IPS-15b (cell line): ENCODE measurements at regions not wholly inside any gene's neighbourhood (a gene's known extent, or its start where the extent isn't known, plus 50 kb on each side); places are given as distances from the start of the nearest gene placed in this dataset.

Experiments
- H3K27me3 ChIP-seq: one replicate; pipeline ENCODE4 v1.6.1; 2013; ENCODE audit warnings: low read length; ENCODE audit not compliant: control insufficient read depth, insufficient read depth
- H3K36me3 ChIP-seq: one replicate; pipeline ENCODE4 v1.6.1; 2013; ENCODE audit warnings: low read length; ENCODE audit not compliant: control insufficient read depth, insufficient read depth
- H3K4me1 ChIP-seq: one replicate; pipeline ENCODE4 v1.6.1; 2013; ENCODE audit warnings: mild to moderate bottlenecking, low read length; ENCODE audit not compliant: control insufficient read depth, insufficient read depth
- H3K4me3 ChIP-seq: one replicate; pipeline ENCODE4 v1.5.1; 2013; ENCODE audit warnings: low read depth, low read length
- H3K9ac ChIP-seq: one replicate; pipeline ENCODE4 v1.6.1; 2013; ENCODE audit warnings: low read depth, mild to moderate bottlenecking, low read length
- H3K9me3 ChIP-seq: one replicate; pipeline ENCODE4 v1.6.1; 2013; ENCODE audit warnings: mild to moderate bottlenecking, low read length; ENCODE audit not compliant: control insufficient read depth, insufficient read depth

- Histone ChIP-seq H3K27me3 (no peaks in the 10 kb centered on the region), H3K36me3 (no peaks in the 10 kb centered on the region), H3K9ac (no peak overlapping the region), H3K4me3 (no peak overlapping the region), H3K9me3 (no peaks in the 10 kb centered on the region), H3K4me1 (no peaks in the 10 kb centered on the region)
Observed at GRCh38 chr13:60873116-60873515, 476.1 kb downstream of the TDRD3 start.

DNA sequence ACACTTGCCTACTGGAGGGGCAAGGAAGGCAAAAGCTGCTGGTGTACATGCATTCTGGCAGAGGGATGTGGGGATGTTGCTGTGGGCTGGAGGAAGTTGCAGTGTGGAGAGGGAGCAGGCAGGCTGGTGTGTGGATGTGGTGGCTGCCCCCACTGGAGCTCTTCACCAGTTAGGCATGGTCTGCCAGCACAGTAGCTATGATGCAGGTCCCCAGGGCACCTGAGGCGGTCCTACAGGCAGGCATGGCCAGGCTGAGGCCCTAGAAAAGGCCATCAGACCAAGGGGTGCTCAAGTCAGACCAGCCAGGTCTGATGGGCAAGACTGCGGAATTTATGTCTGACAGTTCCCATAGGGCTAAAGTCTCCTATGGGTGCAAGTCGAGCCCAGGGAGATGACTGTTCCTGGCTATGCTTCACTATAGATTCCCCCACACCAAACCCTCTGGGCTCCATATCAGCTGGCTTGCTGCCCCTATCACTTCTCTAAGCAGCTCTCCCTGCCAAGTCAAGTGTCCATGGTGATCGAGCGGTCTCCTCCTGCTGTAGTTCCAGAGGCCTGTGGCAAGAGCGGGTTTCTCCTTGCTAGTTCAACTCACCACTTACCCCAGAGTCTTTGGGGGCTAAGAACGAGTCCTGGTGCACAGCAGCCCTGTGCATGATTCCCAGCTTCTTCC lies 473.1 kb downstream of the TDRD3 start:
- no peaks in the 10 kb centered on the region for H3K36me3 ChIP-seq

DNA sequence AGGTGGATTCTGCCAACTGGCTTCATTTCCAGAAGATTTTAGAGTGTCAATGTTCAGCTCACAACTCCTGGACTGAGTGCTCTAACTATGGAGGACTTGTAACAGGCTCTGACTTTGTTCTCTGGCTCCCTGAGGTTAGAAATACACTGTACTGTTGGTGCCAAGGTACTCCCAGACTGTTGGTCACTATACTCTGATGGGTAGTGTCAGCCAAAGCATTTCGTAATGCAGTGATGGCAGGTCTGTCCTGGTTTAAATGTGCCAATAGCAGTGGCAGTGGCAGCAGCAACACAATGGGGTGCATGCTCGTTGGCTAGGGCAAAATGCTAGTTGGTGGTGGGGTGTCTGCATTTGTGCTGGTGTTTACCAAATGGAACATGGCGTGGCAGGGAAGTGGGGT lies 472.2 kb downstream of the TDRD3 start:
- H3K9me3 ChIP-seq: no peaks in the 10 kb centered on the region
- no peak overlapping the region for H3K9ac ChIP-seq
- no peaks in the 10 kb centered on the region for H3K27me3 ChIP-seq
- no peaks in the 10 kb centered on the region for H3K4me1 ChIP-seq
- H3K4me3 ChIP-seq: no peak overlapping the region
- no peaks in the 10 kb centered on the region for H3K36me3 ChIP-seq

More for the DNA sequence above, 473.1 kb downstream of the TDRD3 start:
- H3K4me1 ChIP-seq: no peaks in the 10 kb centered on the region
- H3K4me3 ChIP-seq: no peak overlapping the region
- H3K9ac ChIP-seq: no peak overlapping the region
- H3K9me3 ChIP-seq: no peaks in the 10 kb centered on the region
- H3K27me3 ChIP-seq: no peaks in the 10 kb centered on the region

DNA sequence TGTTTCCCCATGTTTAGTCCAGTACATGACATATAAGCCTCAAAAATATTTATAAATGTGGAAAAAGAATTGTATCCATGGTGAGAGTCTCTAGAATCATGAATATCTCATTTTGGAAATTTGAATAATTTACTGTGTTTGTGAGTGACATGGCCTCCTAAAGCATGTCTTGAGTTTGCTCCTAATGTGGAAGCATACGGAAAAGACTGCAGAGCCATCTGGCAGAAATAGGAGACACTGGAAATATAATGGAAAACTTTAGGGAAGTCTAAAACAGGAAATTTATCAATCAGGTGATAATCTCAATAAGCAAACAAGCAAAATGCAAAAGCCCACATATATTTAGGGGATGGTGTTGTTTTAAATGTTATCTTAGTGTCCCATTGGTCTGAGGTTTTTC lies 465.0 kb downstream of the TDRD3 start:
- no peaks in the 10 kb centered on the region for H3K27me3 ChIP-seq
- no peak overlapping the region for H3K9ac ChIP-seq
- no peaks in the 10 kb centered on the region for H3K4me1 ChIP-seq
- H3K36me3 ChIP-seq: no peaks in the 10 kb centered on the region
- H3K4me3 ChIP-seq: no peak overlapping the region
- no peaks in the 10 kb centered on the region for H3K9me3 ChIP-seq

GRCh38 chr13:60857698-60858097 lies 460.7 kb downstream of the TDRD3 start:
- Histone ChIP-seq H3K9ac (no peak overlapping the region), H3K4me3 (no peak overlapping the region), H3K36me3 (no peaks in the 10 kb centered on the region), H3K27me3 (no peaks in the 10 kb centered on the region), H3K4me1 (no peaks in the 10 kb centered on the region), H3K9me3 (peaks cover 5% of the 10 kb centered on the region)

- Histone ChIP-seq H3K9ac (no peak overlapping the region), H3K36me3 (no peaks in the 10 kb centered on the region)
Observed at GRCh38 chr13:60852886-60853285, 455.9 kb downstream of the TDRD3 start.

GRCh38 chr13:60851378-60851777 lies 454.4 kb downstream of the TDRD3 start:
- Histone ChIP-seq H3K4me3 (no peak overlapping the region), H3K4me1 (no peaks in the 10 kb centered on the region), H3K36me3 (no peaks in the 10 kb centered on the region), H3K9ac (no peak overlapping the region), H3K9me3 (peaks cover 9% of the 10 kb centered on the region), H3K27me3 (no peaks in the 10 kb centered on the region)

More at GRCh38 chr13:60852886-60853285, 455.9 kb downstream of the TDRD3 start:
- H3K27me3 ChIP-seq: no peaks in the 10 kb centered on the region
- no peaks in the 10 kb centered on the region for H3K4me1 ChIP-seq
- H3K9me3 ChIP-seq: peaks cover 9% of the 10 kb centered on the region
- no peak overlapping the region for H3K4me3 ChIP-seq

GRCh38 chr13:60850526-60850925 lies 453.5 kb downstream of the TDRD3 start:
- Histone ChIP-seq H3K9ac (no peak overlapping the region), H3K9me3 (peaks cover 9% of the 10 kb centered on the region), H3K27me3 (no peaks in the 10 kb centered on the region), H3K4me1 (no peaks in the 10 kb centered on the region), H3K36me3 (no peaks in the 10 kb centered on the region), H3K4me3 (no peak overlapping the region)

- H3K9ac ChIP-seq: no peak overlapping the region
- no peaks in the 10 kb centered on the region for H3K4me1 ChIP-seq
- no peak overlapping the region for H3K4me3 ChIP-seq
- no peaks in the 10 kb centered on the region for H3K36me3 ChIP-seq
- H3K27me3 ChIP-seq: no peaks in the 10 kb centered on the region
- H3K9me3 ChIP-seq: peaks cover 4% of the 10 kb centered on the region
Observed at GRCh38 chr13:60838581-60838980, 441.6 kb downstream of the TDRD3 start.

DNA sequence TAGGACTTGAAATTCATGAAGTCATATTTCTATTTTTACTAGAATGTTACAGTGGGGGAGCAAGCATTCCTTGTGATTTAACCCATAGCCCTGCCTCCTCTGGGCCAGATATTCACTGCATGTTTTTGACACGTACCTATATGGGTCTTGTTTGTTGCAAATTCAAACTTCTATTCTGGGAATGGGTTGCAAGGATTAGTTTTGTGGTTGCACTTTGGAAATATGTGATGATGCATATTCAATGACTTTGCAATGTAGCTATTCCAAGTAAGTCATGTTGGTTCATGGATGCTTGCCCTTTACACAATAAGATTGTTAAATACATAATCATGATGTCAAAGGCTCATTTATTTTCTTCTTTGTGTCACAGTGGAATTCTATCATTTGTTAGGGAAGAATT lies 440.8 kb downstream of the TDRD3 start:
- H3K9me3 ChIP-seq: peaks cover 5% of the 10 kb centered on the region
- H3K4me3 ChIP-seq: no peak overlapping the region
- H3K36me3 ChIP-seq: no peaks in the 10 kb centered on the region
- H3K9ac ChIP-seq: no peak overlapping the region
- H3K4me1 ChIP-seq: no peaks in the 10 kb centered on the region
- H3K27me3 ChIP-seq: no peaks in the 10 kb centered on the region

GRCh38 chr13:60836821-60837220 lies 439.8 kb downstream of the TDRD3 start:
- no peak overlapping the region for H3K9ac ChIP-seq
- peaks cover 5% of the 10 kb centered on the region for H3K9me3 ChIP-seq

GRCh38 chr13:60811581-60811980 lies 414.6 kb downstream of the TDRD3 start:
- no peaks in the 10 kb centered on the region for H3K4me1 ChIP-seq
- H3K9ac ChIP-seq: no peak overlapping the region
- no peaks in the 10 kb centered on the region for H3K27me3 ChIP-seq
- H3K9me3 ChIP-seq: no peaks in the 10 kb centered on the region
- H3K4me3 ChIP-seq: no peak overlapping the region
- no peaks in the 10 kb centered on the region for H3K36me3 ChIP-seq

More at GRCh38 chr13:60836821-60837220, 439.8 kb downstream of the TDRD3 start:
- Histone ChIP-seq H3K4me1 (no peaks in the 10 kb centered on the region), H3K36me3 (no peaks in the 10 kb centered on the region), H3K4me3 (no peak overlapping the region), H3K27me3 (no peaks in the 10 kb centered on the region)
